ENCODE measurements at regions not wholly inside any gene's neighbourhood (a gene's known extent, or its start where the extent isn't known, plus 50 kb on each side); places are given as distances from the start of the nearest gene placed in this dataset.

- DNase-seq (ENCODE audit: low spot score) = peak; percentile 70
- in situ Hi-C loops (cut with MboI; ENCODE audit: low sequenced_read_pairs, unreplicated experiment) = no loop called here
- no peak for TF ChIP-seq CTCF (IDR thresholded peaks at IDR 0.05; ENCODE audit: borderline replicate concordance, control extremely low read depth, extremely low read depth, insufficient read depth, missing control alignments)
Measured at GRCh38 chr7:19928247-19928646, 154.8 kb upstream of the TMEM196 start.

DNA sequence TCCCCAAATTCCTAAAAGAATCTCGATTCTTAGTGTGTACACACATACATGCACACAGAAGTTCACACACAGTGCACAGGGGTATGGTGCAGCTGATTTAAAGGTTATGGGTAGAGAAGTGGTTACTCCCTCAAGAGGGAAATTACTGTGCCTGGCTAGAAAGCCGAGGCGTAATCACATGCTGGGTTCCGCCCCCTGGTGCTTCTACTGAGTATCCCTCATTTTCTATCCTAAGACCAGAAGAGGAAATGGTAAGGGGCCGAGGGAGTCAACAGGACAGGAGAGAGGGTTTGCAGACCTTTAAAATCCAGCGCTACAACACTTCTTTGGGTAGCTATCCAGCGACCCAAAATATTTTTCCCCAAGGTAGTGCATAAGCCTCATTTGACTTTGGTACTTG is 147.3 kb upstream of the TMEM196 start:
- in situ Hi-C loops (cut with MboI; ENCODE audit: low sequenced_read_pairs, unreplicated experiment) = no loop called here
- no peak for DNase-seq (ENCODE audit: low spot score)
- no peak for TF ChIP-seq CTCF (IDR thresholded peaks at IDR 0.05; ENCODE audit: borderline replicate concordance, control extremely low read depth, extremely low read depth, insufficient read depth, missing control alignments)

DNA sequence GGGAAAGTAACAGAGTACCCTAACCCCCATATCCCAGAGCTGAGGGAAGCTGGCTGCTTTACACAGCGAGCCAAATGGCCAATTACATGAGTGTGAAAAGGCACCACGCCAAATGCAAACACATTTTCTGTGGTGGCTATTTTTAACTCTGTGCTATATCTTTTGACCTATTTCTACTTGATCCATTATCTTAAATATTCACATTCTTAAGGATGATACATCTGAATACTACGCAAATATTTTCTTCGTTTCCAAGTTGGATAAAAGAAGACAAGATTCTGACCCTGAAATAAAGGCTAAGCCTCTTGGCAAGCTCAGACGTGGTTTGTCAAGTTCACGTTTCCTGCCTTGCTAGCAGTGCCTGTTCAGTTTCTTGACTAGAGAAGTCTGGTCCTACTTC is 146.7 kb upstream of the TMEM196 start:
- no peak for TF ChIP-seq CTCF (IDR thresholded peaks at IDR 0.05; ENCODE audit: borderline replicate concordance, control extremely low read depth, extremely low read depth, insufficient read depth, missing control alignments)
- in situ Hi-C loops (cut with MboI; ENCODE audit: low sequenced_read_pairs, unreplicated experiment) = no loop called here
- DNase-seq (ENCODE audit: low spot score) = no peak

DNA sequence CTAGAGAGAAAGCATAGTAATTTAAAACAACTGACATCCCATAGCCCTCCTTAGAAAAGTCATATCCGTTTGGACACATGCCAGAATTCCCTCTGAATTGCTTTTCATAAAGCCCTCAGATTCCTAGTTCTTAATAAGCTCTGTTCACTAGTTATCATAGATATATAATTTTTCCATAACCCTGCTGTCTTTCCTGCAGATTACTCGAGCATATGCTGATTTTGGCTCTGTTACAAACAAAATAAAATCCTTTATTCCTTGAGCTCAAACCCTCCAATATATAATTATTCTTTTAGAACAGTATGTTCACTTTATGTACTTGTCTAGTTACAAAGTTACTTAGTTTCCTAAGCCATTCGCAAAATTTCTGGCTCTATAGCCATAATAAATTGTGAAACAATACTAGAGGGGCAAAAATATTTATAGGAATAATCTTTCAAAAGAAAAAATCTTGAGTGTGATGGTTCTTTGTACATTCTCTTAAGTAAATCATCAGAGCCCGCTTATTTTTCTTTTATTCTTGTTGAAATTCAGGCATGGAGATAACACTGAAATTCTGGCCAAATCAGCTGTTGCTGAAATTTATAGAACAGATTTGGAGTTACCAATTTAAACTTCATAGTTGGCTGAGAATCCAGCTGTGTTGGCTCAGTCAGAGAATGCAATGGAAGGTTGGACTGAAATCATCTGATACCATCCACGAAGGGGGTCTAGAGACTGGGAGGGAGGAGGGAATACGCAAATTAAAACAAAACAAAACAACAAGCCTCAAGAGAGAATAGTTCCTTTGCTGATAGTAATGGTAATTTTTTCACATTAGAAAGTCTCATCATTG is 146.1 kb upstream of the TMEM196 start:
- in situ Hi-C loops (cut with MboI; ENCODE audit: low sequenced_read_pairs, unreplicated experiment) = no loop called here
- no peak for DNase-seq (ENCODE audit: low spot score)
- no peak for TF ChIP-seq CTCF (IDR thresholded peaks at IDR 0.05; ENCODE audit: borderline replicate concordance, control extremely low read depth, extremely low read depth, insufficient read depth, missing control alignments)

GRCh38 chr7:19916046-19916445 is 142.6 kb upstream of the TMEM196 start:
- DNase-seq (ENCODE audit: low spot score) = no peak
- in situ Hi-C loops (cut with MboI; ENCODE audit: low sequenced_read_pairs, unreplicated experiment) = no loop called here
- no peak for TF ChIP-seq CTCF (IDR thresholded peaks at IDR 0.05; ENCODE audit: borderline replicate concordance, control extremely low read depth, extremely low read depth, insufficient read depth, missing control alignments)

DNA sequence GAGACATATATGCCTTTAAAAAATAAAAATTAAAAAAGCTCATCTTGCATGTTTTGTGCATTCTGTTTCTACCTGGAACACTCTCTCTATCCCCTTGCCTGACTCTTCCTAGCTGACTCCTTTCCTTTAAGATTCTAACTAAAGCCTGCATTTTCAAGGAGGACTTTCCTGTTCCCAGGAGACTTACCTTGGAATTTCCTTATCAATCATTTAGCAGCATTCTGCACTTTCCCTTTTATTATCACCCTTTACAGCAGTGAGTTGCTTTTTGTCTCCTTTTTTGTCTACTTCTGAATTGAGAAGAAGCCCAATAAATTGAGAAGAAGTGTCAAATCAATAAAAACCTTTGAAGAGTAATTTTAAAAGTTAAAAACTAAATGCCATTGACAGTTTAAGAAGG is 142.2 kb upstream of the TMEM196 start:
- in situ Hi-C loops (cut with MboI; ENCODE audit: low sequenced_read_pairs, unreplicated experiment) = no loop called here
- DNase-seq (ENCODE audit: low spot score) = no peak
- no peak for TF ChIP-seq CTCF (IDR thresholded peaks at IDR 0.05; ENCODE audit: borderline replicate concordance, control extremely low read depth, extremely low read depth, insufficient read depth, missing control alignments)
